H1 (cell line): ENCODE measurements at regions not wholly inside any gene's neighbourhood (a gene's known extent, or its start where the extent isn't known, plus 50 kb on each side); places are given as distances from the start of the nearest gene placed in this dataset.

Experiments used
- CTCF ChIA-PET: fragments of 300-600 bp; sonication (Branson Sonifier 250); formaldehyde crosslinking; loops from one replicate; lab custom pipeline; 2021; ENCODE audit not compliant: partially characterized antibody; lab: Charles Lee
- POLR2A ChIA-PET: fragments of 300-600 bp; sonication (Branson Sonifier 250); formaldehyde crosslinking; loops from one replicate; lab custom pipeline; 2021; ENCODE audit warnings: inconsistent platforms; ENCODE audit not compliant: partially characterized antibody; lab: Charles Lee
- DNase-seq, 2 experiments: peaks; one replicate each; pipeline versions ENCODE4 v3.0.0 to v3.0.0-alpha.2; 2010 to 2022; ENCODE audit warnings: low spot score in 2 of 2, low read depth in 1 of 2, mixed read lengths in 1 of 2
- FAIRE-seq: peaks from 2 replicates; lab custom pipeline; 2011; peaks lifted over from hg19 to GRCh38; lab: Jason Lieb, UNC
- H2AFZ ChIP-seq: 2 replicates; pipeline ENCODE4 v1.8.1; 2012; ENCODE audit warnings: low read length, inconsistent platforms
- H2AK5ac ChIP-seq: 2 replicates; pipeline ENCODE4 v1.6.1; 2013; ENCODE audit warnings: low read depth, low read length
- H2BK120ac ChIP-seq: replicated peaks from 2 replicates; pipeline ENCODE3; 2013; ENCODE audit warnings: low read depth, low read length, inconsistent platforms
- H2BK12ac ChIP-seq: 2 replicates; pipeline ENCODE4 v1.6.1; 2013; ENCODE audit warnings: low read depth, low read length
- H2BK15ac ChIP-seq: 2 replicates; pipeline ENCODE4 v1.6.1; 2013; ENCODE audit warnings: low read length
- H2BK20ac ChIP-seq: 2 replicates; pipeline ENCODE4 v1.6.1; 2013; ENCODE audit warnings: low read length
- H2BK5ac ChIP-seq: 2 replicates; pipeline ENCODE4 v1.6.1; 2013; ENCODE audit warnings: low read depth, low read length
- H3K14ac ChIP-seq: 2 replicates; pipeline ENCODE4 v1.6.1; 2013; ENCODE audit warnings: inconsistent platforms; ENCODE audit not compliant: insufficient read length
- H3K18ac ChIP-seq: 2 replicates; pipeline ENCODE4 v1.6.1; 2013; ENCODE audit warnings: low read length; ENCODE audit errors: extremely low read depth
- H3K23ac ChIP-seq: 2 replicates; pipeline ENCODE4 v1.6.1; 2013; ENCODE audit warnings: inconsistent platforms; ENCODE audit not compliant: insufficient read length
- H3K23me2 ChIP-seq: 2 replicates; pipeline ENCODE4 v1.6.1; 2013; ENCODE audit warnings: low read depth, low read length
- H3K27ac ChIP-seq: 2 replicates; pipeline ENCODE4 v1.6.1; 2011; ENCODE audit warnings: low read depth, low read length, inconsistent platforms
- H3K27me3 ChIP-seq, 4 experiments: replicated peaks in 1 of 4; 1 replicate in 1 of 4; 2 replicates in 3 of 4; pipeline versions ENCODE4 v1.6.1 to v1.8.1; 2011 to 2013; ENCODE audit warnings: low read length in 3 of 4, mild to moderate bottlenecking in 3 of 4, inconsistent platforms in 2 of 4, mixed read lengths in 2 of 4, moderate library complexity in 1 of 4; ENCODE audit not compliant: control insufficient read depth in 3 of 4, insufficient read depth in 3 of 4; ENCODE audit errors: extremely low read depth in 1 of 4
- H3K36me3 ChIP-seq, 4 experiments: 2 replicates each; pipeline versions ENCODE4 v1.6.1 to v1.8.1; 2011 to 2013; ENCODE audit warnings: mild to moderate bottlenecking in 4 of 4, low read length in 3 of 4, moderate library complexity in 2 of 4, control low read depth in 1 of 4, inconsistent platforms in 1 of 4; ENCODE audit not compliant: insufficient read depth in 4 of 4, control insufficient read depth in 2 of 4
- H3K4ac ChIP-seq: replicated peaks from 2 replicates; pipeline ENCODE3; 2013; ENCODE audit warnings: low read length, low read depth, mixed read lengths, inconsistent platforms; ENCODE audit not compliant: insufficient read length
- H3K4me1 ChIP-seq, 4 experiments: replicated peaks in 1 of 4; 1 replicate in 1 of 4; 2 replicates in 3 of 4; pipeline versions ENCODE4 v1.6.1 to v1.8.1; 2011 to 2013; ENCODE audit warnings: low read length in 3 of 4, inconsistent platforms in 2 of 4, mixed read lengths in 1 of 4; ENCODE audit not compliant: insufficient read depth in 4 of 4, control insufficient read depth in 3 of 4
- H3K4me2 ChIP-seq, 2 experiments: 2 replicates each; pipeline versions ENCODE4 v1.6.1 to v1.8.1; 2011 to 2013; ENCODE audit warnings: low read depth in 2 of 2, low read length in 2 of 2, control low read depth in 1 of 2, inconsistent platforms in 1 of 2, mild to moderate bottlenecking in 1 of 2; ENCODE audit not compliant: insufficient read depth in 1 of 2
- H3K4me3 ChIP-seq, 4 experiments: fragments of 200-600, 300-600 bp in 1 of 4; sonication (generic), shearing (Covaris generic), sonication (Bioruptor Twin) in 1 of 4; 2 replicates each; pipeline versions ENCODE4 v1.5.1 to v1.8.1; 2011 to 2016; ENCODE audit warnings: low read length in 4 of 4, low read depth in 3 of 4, control low read depth in 2 of 4, inconsistent platforms in 2 of 4, mild to moderate bottlenecking in 2 of 4, mixed read lengths in 1 of 4, moderate library complexity in 1 of 4; ENCODE audit not compliant: insufficient read depth in 2 of 4; ENCODE audit errors: extremely low read depth in 1 of 4
- H3K56ac ChIP-seq: replicated peaks from 2 replicates; pipeline ENCODE3; 2013; ENCODE audit warnings: low read depth, mild to moderate bottlenecking, mixed read lengths, low read length, inconsistent platforms; ENCODE audit not compliant: insufficient read length
- H3K79me1 ChIP-seq: 2 replicates; pipeline ENCODE4 v1.6.1; 2013; ENCODE audit warnings: low read depth, low read length, control low read depth
- H3K79me2 ChIP-seq, 2 experiments: 2 replicates each; pipeline versions ENCODE4 v1.6.1 to v1.8.1; 2012 to 2013; ENCODE audit warnings: low read length in 2 of 2, mild to moderate bottlenecking in 2 of 2, inconsistent platforms in 1 of 2; ENCODE audit not compliant: insufficient read depth in 2 of 2, control insufficient read depth in 1 of 2
- H3K9ac ChIP-seq, 4 experiments: replicated peaks in 1 of 4; 1 replicate in 1 of 4; 2 replicates in 3 of 4; pipeline versions ENCODE4 v1.6.1 to v1.8.1; 2011 to 2013; ENCODE audit warnings: low read depth in 3 of 4, low read length in 3 of 4, control low read depth in 2 of 4, mild to moderate bottlenecking in 2 of 4, moderate library complexity in 2 of 4, inconsistent platforms in 1 of 4; ENCODE audit errors: extremely low read depth in 1 of 4
- H3K9me3 ChIP-seq, 2 experiments: 2 replicates each; pipeline versions ENCODE4 v1.6.1 to v1.8.1; 2012 to 2013; ENCODE audit warnings: mild to moderate bottlenecking in 2 of 2, moderate library complexity in 2 of 2, control low read depth in 1 of 2, inconsistent platforms in 1 of 2, low read depth in 1 of 2, low read length in 1 of 2, mixed read lengths in 1 of 2; ENCODE audit not compliant: insufficient read depth in 2 of 2
- H4K20me1 ChIP-seq, 2 experiments: replicated peaks in 1 of 2; 2 replicates each; pipeline versions ENCODE3 to v1.8.1; 2011 to 2013; ENCODE audit warnings: inconsistent platforms in 2 of 2, low read length in 2 of 2, mild to moderate bottlenecking in 1 of 2; ENCODE audit not compliant: insufficient read depth in 2 of 2, control insufficient read depth in 1 of 2
- H4K5ac ChIP-seq: 2 replicates; pipeline ENCODE4 v1.6.1; 2013; ENCODE audit warnings: low read length, low read depth, mixed read lengths, inconsistent platforms; ENCODE audit not compliant: insufficient read length
- H4K8ac ChIP-seq: 2 replicates; pipeline ENCODE4 v1.8.0; 2013; ENCODE audit warnings: mild to moderate bottlenecking, moderate library complexity, low read length, inconsistent platforms; ENCODE audit not compliant: insufficient read depth; ENCODE audit errors: extremely low read depth
- H4K91ac ChIP-seq: replicated peaks from 2 replicates; pipeline ENCODE3; 2013; ENCODE audit warnings: low read length, mixed read lengths, inconsistent platforms; ENCODE audit not compliant: insufficient read length
- E2F6 ChIP-seq: IDR thresholded peaks from 2 replicates; pipeline ENCODE4 v1.6.1; 2012; ENCODE audit warnings: inconsistent platforms
- EZH2 ChIP-seq: fragments of 200-600 bp; sonication (generic); IDR thresholded peaks from 2 replicates; pipeline ENCODE4 v1.7.1; 2012; ENCODE audit warnings: low read depth, mild to moderate bottlenecking, moderate library complexity, low read length, inconsistent platforms; ENCODE audit not compliant: severe bottlenecking
- KDM1A ChIP-seq: fragments of 200-600, 300-600 bp; sonication (generic); IDR thresholded peaks from 2 replicates; pipeline ENCODE4 v1.7.1; 2016; ENCODE audit warnings: mild to moderate bottlenecking, low read length, borderline replicate concordance
- KDM4A ChIP-seq: IDR thresholded peaks from one replicate; pipeline ENCODE4 v1.7.1; 2012; ENCODE audit warnings: low read depth, mild to moderate bottlenecking, moderate library complexity, low read length, inconsistent platforms; ENCODE audit not compliant: severe bottlenecking
- RAD21 ChIP-seq, 2 experiments: IDR thresholded peaks in 1 of 2; conservative IDR thresholded peaks in 1 of 2; 2 replicates each; pipeline ENCODE4 v1.6.1; 2011; ENCODE audit warnings: low read depth in 2 of 2, low read length in 2 of 2, improper control_type of control experiment in 1 of 2, inconsistent platforms in 1 of 2, mild to moderate bottlenecking in 1 of 2, moderate library complexity in 1 of 2
- SRF ChIP-seq: IDR thresholded peaks from 2 replicates; pipeline ENCODE4 v1.6.1; 2011; ENCODE audit warnings: mild to moderate bottlenecking, low read depth, low read length, moderate library complexity
- YY1 ChIP-seq: IDR thresholded peaks from 2 replicates; pipeline ENCODE4 v1.6.1; 2011; ENCODE audit warnings: low read depth, mild to moderate bottlenecking, low read length
- WGBS, 2 experiments: shearing (Covaris generic) in 1 of 2; methylation state at CpG; one replicate each; pipeline versions ENCODE4 v1.1.6 to v1.1.7; 2013 to 2015; ENCODE audit warnings: low lambda C conversion rate in 2 of 2, mixed read lengths in 2 of 2, inconsistent platforms in 1 of 2, low coverage in 1 of 2, missing lambda C conversion rate in 1 of 2; ENCODE audit not compliant: insufficient replicate concordance in 2 of 2, insufficient coverage in 1 of 2, insufficient read length in 1 of 2; ENCODE audit errors: extremely low coverage in 1 of 2, missing lambda C conversion rate in 1 of 2; 5-methylcytosine and 5-hydroxymethylcytosine counted together

GRCh38 chr1:58211869-58212268 is 334.7 kb downstream of the OMA1 start:
- H3K23me2 ChIP-seq, result no peaks in the 10 kb centered on the region; the same call in 1 of the 2 replicates
- H2BK5ac ChIP-seq, result no peak overlapping the region
- H3K4me2 ChIP-seq, result no peak overlapping the region
- H3K4me1 ChIP-seq, result no peaks in the 10 kb centered on the region
- H4K5ac ChIP-seq, result no peak overlapping the region
- H3K27me3 ChIP-seq, result peaks cover 0 to 2% (median 0%) of the 10 kb centered on the region in 4 experiments; a peak in 1 of 7 replicates
- no peak overlapping the region for H2BK20ac ChIP-seq
- no peak overlapping the region for H2AFZ ChIP-seq
- no peak for TF ChIP-seq EZH2
- no peak for TF ChIP-seq KDM4A
- TF ChIP-seq E2F6, result no peak
- no peak for TF ChIP-seq RAD21 (IDR thresholded peaks at IDR 0.05 in 1 of 2, conservative IDR thresholded peaks at IDR 0.05 in 1 of 2; ENCODE audit: low read depth in 2 of 2, low read length in 2 of 2)
- no peak for TF ChIP-seq KDM1A
- no peak for TF ChIP-seq YY1
- no peak for TF ChIP-seq SRF
- ChIA-PET CTCF (interaction anchor here (2.1 kb wide), 1 partner anchor 11 kb away, joined by 6 read pairs; no protein-coding TSS in a partner anchor), POLR2A (no interaction called here)
- no peaks in the 10 kb centered on the region; a peak in 1 of 8 replicates for H3K36me3 ChIP-seq
- 58% methylated on average over 3 of the region's 3 CpGs; no CpG with 5 or more reads in 1 of the 2 experiments for WGBS, 2 experiments
- no peak overlapping the region for H4K91ac ChIP-seq
- H3K56ac ChIP-seq, result no peak overlapping the region
- no peak for DNase-seq
- no peak overlapping the region for H4K8ac ChIP-seq
- no peaks in the 10 kb centered on the region for H3K79me2 ChIP-seq
- no peak overlapping the region for H2BK15ac ChIP-seq
- H3K27ac ChIP-seq, result no peak overlapping the region
- H3K4ac ChIP-seq, result no peak overlapping the region
- no peak overlapping the region for H3K14ac ChIP-seq
- H2AK5ac ChIP-seq, result no peak overlapping the region
- H4K20me1 ChIP-seq, result no peaks in the 10 kb centered on the region
- no peak overlapping the region for H3K4me3 ChIP-seq
- no peak overlapping the region for H3K9ac ChIP-seq
- FAIRE-seq, result no peak
- H3K18ac ChIP-seq, result no peak overlapping the region
- no peaks in the 10 kb centered on the region for H3K79me1 ChIP-seq
- H3K9me3 ChIP-seq, result no peaks in the 10 kb centered on the region
- H2BK12ac ChIP-seq, result no peak overlapping the region
- no peak overlapping the region for H3K23ac ChIP-seq
- H2BK120ac ChIP-seq, result no peak overlapping the region
